ENCODE measurements at regions not wholly inside any gene's neighbourhood (a gene's known extent, or its start where the extent isn't known, plus 50 kb on each side); places are given as distances from the start of the nearest gene placed in this dataset.

GRCh38 chr10:108031505-108031904, 867.0 kb upstream of the SORCS1 start:
- TF ChIP-seq CTCF (conservative IDR thresholded peaks at IDR 0.05; ENCODE audit: low read depth in 2 of 2) (no peak), REST (IDR thresholded peaks at IDR 0.05; ENCODE audit: unreplicated experiment) (no peak), JUNB (IDR thresholded peaks at IDR 0.05; ENCODE audit: unreplicated experiment) (no peak), ZNF114 (CRISPR knock-in tag; IDR thresholded peaks at IDR 0.05) (no peak), EZH2phosphoT487 (IDR thresholded peaks at IDR 0.05; ENCODE audit: unreplicated experiment) (no peak), EZH2 (IDR thresholded peaks at IDR 0.05; ENCODE audit: low read depth, unreplicated experiment) (no peak)

All from GM23338 (cell line).